ENCODE measurements at regions not wholly inside any gene's neighbourhood (a gene's known extent, or its start where the extent isn't known, plus 50 kb on each side); places are given as distances from the start of the nearest gene placed in this dataset.
"Not testable (repeated sequence)": the region's sequence is repeated elsewhere in the genome, so short reads cannot be mapped to it uniquely, and the experiment has no call there.

GRCh38 chr6:11450037-11450436, 87.5 kb upstream of the TMEM170B start:
- no peak for DNase-seq

GRCh38 chr6:11449408-11449807, 88.1 kb upstream of the TMEM170B start:
- DNase-seq, result no peak

GRCh38 chr6:11448038-11448437, 89.5 kb upstream of the TMEM170B start:
- no peak for DNase-seq

GRCh38 chr6:11447265-11447664, 90.3 kb upstream of the TMEM170B start:
- no peak for DNase-seq

- DNase-seq, result no peak
Observed at GRCh38 chr6:11445146-11445545, 92.4 kb upstream of the TMEM170B start.

GRCh38 chr6:11443125-11443524, 94.4 kb upstream of the TMEM170B start:
- DNase-seq, result not testable (repeated sequence)

- no peak for DNase-seq
Observed at GRCh38 chr6:11442495-11442894, 95.1 kb upstream of the TMEM170B start.

- peak; percentile 22 for DNase-seq
Observed at GRCh38 chr6:11439876-11440275, 97.7 kb upstream of the TMEM170B start.

- peak; percentile 59 for DNase-seq
Observed at GRCh38 chr6:11439017-11439420, 98.5 kb upstream of the TMEM170B start.

- DNase-seq, result peak; percentile 25
Observed at GRCh38 chr6:11437824-11438459, 99.6 kb upstream of the TMEM170B start.

- DNase-seq, result no peak
Observed at GRCh38 chr6:11436508-11437096, 100.9 kb upstream of the TMEM170B start.

GRCh38 chr6:11434565-11435326, 102.8 kb upstream of the TMEM170B start:
- peak; percentile 30 for DNase-seq

- DNase-seq, result no peak
Observed at GRCh38 chr6:11433860-11434259, 103.7 kb upstream of the TMEM170B start.

GRCh38 chr6:11432713-11433450, 104.7 kb upstream of the TMEM170B start:
- DNase-seq, result peak; percentile 57

- no peak for DNase-seq
Observed at GRCh38 chr6:11432091-11432490, 105.5 kb upstream of the TMEM170B start.

GRCh38 chr6:11431455-11431937, 106.1 kb upstream of the TMEM170B start:
- no peak for DNase-seq

- DNase-seq, result no peak
Observed at GRCh38 chr6:11430036-11430435, 107.5 kb upstream of the TMEM170B start.

GRCh38 chr6:11429577-11429976, 108.0 kb upstream of the TMEM170B start:
- no peak for DNase-seq

- DNase-seq, result no peak
Observed at GRCh38 chr6:11428895-11429294, 108.7 kb upstream of the TMEM170B start.

- DNase-seq, result no peak
Observed at GRCh38 chr6:11428371-11428770, 109.2 kb upstream of the TMEM170B start.

GRCh38 chr6:11427723-11428245, 109.8 kb upstream of the TMEM170B start:
- DNase-seq, result no peak

GRCh38 chr6:11427091-11427722, 110.3 kb upstream of the TMEM170B start:
- DNase-seq, result no peak

GRCh38 chr6:11426571-11426970, 111.0 kb upstream of the TMEM170B start:
- DNase-seq, result no peak

All from suppressor macrophage treated with lipopolysaccharide for 4 hours (primary cell).